ENCODE measurements at regions not wholly inside any gene's neighbourhood (a gene's known extent, or its start where the extent isn't known, plus 50 kb on each side); places are given as distances from the start of the nearest gene placed in this dataset.

GRCh38 chr7:81402227-81402626 lies 367.6 kb downstream of the HGF start:
- TF ChIP-seq REST (IDR thresholded peaks at IDR 0.05; ENCODE audit: insufficient read depth in 1 of 2, low read depth in 2 of 2, low read length in 2 of 2) (no peak), SIN3A (IDR thresholded peaks at IDR 0.05; ENCODE audit: borderline replicate concordance, insufficient read depth, low read length) (no peak), FOXP2 (optimal IDR thresholded peaks at IDR 0.05; ENCODE audit: borderline replicate concordance, extremely low read depth, extremely low read length, insufficient read depth) (no peak), TAF1 (IDR thresholded peaks at IDR 0.05; ENCODE audit: borderline replicate concordance, insufficient read depth, low read length) (no peak)

- TF ChIP-seq SIN3A (IDR thresholded peaks at IDR 0.05; ENCODE audit: borderline replicate concordance, insufficient read depth, low read length) = no peak
- no peak for TF ChIP-seq FOXP2 (optimal IDR thresholded peaks at IDR 0.05; ENCODE audit: borderline replicate concordance, extremely low read depth, extremely low read length, insufficient read depth)
- TF ChIP-seq REST (IDR thresholded peaks at IDR 0.05; ENCODE audit: insufficient read depth in 1 of 2, low read depth in 2 of 2, low read length in 2 of 2) = no peak
- no peak for TF ChIP-seq TAF1 (IDR thresholded peaks at IDR 0.05; ENCODE audit: borderline replicate concordance, insufficient read depth, low read length)
- no peak for TF ChIP-seq POLR2AphosphoS5 (IDR thresholded peaks at IDR 0.05; ENCODE audit: low read depth, low read length)
Measured at GRCh38 chr7:81399471-81399870, 370.4 kb downstream of the HGF start.

GRCh38 chr7:81394029-81394428 lies 375.8 kb downstream of the HGF start:
- TF ChIP-seq REST (IDR thresholded peaks at IDR 0.05; ENCODE audit: insufficient read depth in 1 of 2, low read depth in 2 of 2, low read length in 2 of 2) (no peak), SIN3A (IDR thresholded peaks at IDR 0.05; ENCODE audit: borderline replicate concordance, insufficient read depth, low read length) (no peak), POLR2AphosphoS5 (IDR thresholded peaks at IDR 0.05; ENCODE audit: low read depth, low read length) (no peak), TAF1 (IDR thresholded peaks at IDR 0.05; ENCODE audit: borderline replicate concordance, insufficient read depth, low read length) (no peak), FOXP2 (optimal IDR thresholded peaks at IDR 0.05; ENCODE audit: borderline replicate concordance, extremely low read depth, extremely low read length, insufficient read depth) (no peak)

GRCh38 chr7:81393018-81393417 lies 376.8 kb downstream of the HGF start:
- TF ChIP-seq POLR2AphosphoS5 (IDR thresholded peaks at IDR 0.05; ENCODE audit: low read depth, low read length) = no peak
- no peak for TF ChIP-seq FOXP2 (optimal IDR thresholded peaks at IDR 0.05; ENCODE audit: borderline replicate concordance, extremely low read depth, extremely low read length, insufficient read depth)
- TF ChIP-seq REST (IDR thresholded peaks at IDR 0.05; ENCODE audit: insufficient read depth in 1 of 2, low read depth in 2 of 2, low read length in 2 of 2) = no peak
- no peak for TF ChIP-seq SIN3A (IDR thresholded peaks at IDR 0.05; ENCODE audit: borderline replicate concordance, insufficient read depth, low read length)

GRCh38 chr7:81385370-81385769 lies 384.5 kb downstream of the HGF start:
- TF ChIP-seq REST (IDR thresholded peaks at IDR 0.05; ENCODE audit: insufficient read depth in 1 of 2, low read depth in 2 of 2, low read length in 2 of 2) (no peak), SIN3A (IDR thresholded peaks at IDR 0.05; ENCODE audit: borderline replicate concordance, insufficient read depth, low read length) (no peak), TAF1 (IDR thresholded peaks at IDR 0.05; ENCODE audit: borderline replicate concordance, insufficient read depth, low read length) (no peak), FOXP2 (optimal IDR thresholded peaks at IDR 0.05; ENCODE audit: borderline replicate concordance, extremely low read depth, extremely low read length, insufficient read depth) (no peak), POLR2AphosphoS5 (IDR thresholded peaks at IDR 0.05; ENCODE audit: low read depth, low read length) (no peak)

All from PFSK-1 (cell line).